ENCODE measurements at regions not wholly inside any gene's neighbourhood (a gene's known extent, or its start where the extent isn't known, plus 50 kb on each side); places are given as distances from the start of the nearest gene placed in this dataset.

DNA sequence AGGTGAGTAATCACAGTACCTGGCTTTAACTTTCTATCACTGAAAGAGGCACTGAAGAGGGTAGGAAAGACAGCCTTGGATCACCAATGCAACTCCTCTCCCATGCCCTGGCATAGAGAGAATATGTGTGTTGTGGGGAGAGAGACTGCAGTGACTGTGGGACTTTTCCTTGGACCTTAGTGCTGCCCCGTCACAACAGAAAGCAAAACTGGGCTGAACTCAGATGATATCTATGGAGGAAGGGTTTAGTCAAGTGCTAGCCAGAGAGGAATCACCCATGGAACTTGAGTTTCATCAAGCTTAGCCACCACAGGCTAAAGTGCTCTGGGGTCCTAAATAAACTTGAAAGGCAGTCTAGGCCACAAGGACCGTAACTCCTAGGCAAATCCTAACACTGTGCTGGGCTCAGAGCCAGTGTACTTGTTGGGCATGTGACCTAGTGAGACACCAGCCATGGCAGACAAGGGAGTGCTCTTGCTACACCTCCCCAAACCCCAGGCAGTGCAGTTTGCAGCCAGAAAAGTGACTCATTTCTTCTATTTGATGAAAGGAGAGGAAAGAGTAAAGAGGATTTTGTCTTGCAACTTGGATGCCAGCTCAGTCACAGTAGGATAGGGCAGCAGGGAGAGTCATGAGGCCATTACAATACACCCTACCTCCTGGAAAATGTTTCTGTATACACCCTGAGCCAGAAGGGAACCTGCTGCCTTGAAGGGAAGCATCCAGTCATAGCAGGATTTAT, 105.8 kb upstream of the SPOPL start:
- peak overlapping the region; percentile 51 for H3K27ac ChIP-seq (ENCODE audit: low read length)
- peak in 2 of 3 donors; percentile 57 to 58 for DNase-seq
- no peaks in the 10 kb centered on the region for H3K27me3 ChIP-seq (ENCODE audit: control insufficient read depth, insufficient read depth)
- H3K4me1 ChIP-seq (ENCODE audit: control insufficient read depth, insufficient read depth, low read length), result no peaks in the 10 kb centered on the region
- ATAC-seq, result peak; percentile 66 to 95
- no peak overlapping the region for H3K4me3 ChIP-seq (ENCODE audit: low read length)
- WGBS, result 81% methylated on average over 2 of the region's 2 CpGs
- no peaks in the 10 kb centered on the region for H3K9me3 ChIP-seq (ENCODE audit: control insufficient read depth, low read length)
- intact Hi-C loops (cut with DNase I), result no loop called here

- no peaks in the 10 kb centered on the region for H3K27me3 ChIP-seq (ENCODE audit: control insufficient read depth, insufficient read depth)
- no peak overlapping the region for H3K4me3 ChIP-seq (ENCODE audit: low read length)
- no peak overlapping the region for H3K27ac ChIP-seq (ENCODE audit: low read length)
- DNase-seq (no peak), ATAC-seq (no peak)
- WGBS, result 95% methylated on average over 3 of the region's 3 CpGs
- no peaks in the 10 kb centered on the region for H3K4me1 ChIP-seq (ENCODE audit: control insufficient read depth, insufficient read depth, low read length)
- H3K9me3 ChIP-seq (ENCODE audit: control insufficient read depth, low read length), result no peaks in the 10 kb centered on the region
- intact Hi-C loops (cut with DNase I), result no loop called here
Measured at GRCh38 chr2:138396843-138397242, 104.7 kb upstream of the SPOPL start.

DNA sequence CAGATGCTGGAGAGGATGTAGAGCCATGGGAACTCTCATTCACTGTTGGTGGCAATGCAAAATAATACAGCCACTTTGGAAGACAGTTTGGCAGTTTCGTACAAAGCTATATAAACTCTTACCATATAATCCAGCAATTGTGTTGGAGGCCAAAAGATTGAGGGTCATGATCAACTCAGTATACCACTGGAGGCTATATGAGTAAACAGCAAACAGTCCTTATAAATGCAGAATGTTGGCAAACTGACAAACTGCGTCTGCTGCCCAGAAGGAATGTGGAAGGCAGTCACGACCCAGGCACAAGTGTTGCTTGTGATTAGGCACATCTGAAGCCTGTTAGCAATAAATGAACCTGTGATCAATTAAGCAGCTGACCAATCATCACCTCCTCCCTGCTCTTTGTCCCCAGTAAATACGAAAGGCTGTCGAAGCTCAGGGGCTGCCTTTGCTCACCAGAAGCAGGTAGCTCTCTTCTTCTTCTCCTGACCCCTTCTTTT, 98.1 kb upstream of the SPOPL start:
- H3K27ac ChIP-seq (ENCODE audit: low read length), result no peak overlapping the region
- H3K9me3 ChIP-seq (ENCODE audit: control insufficient read depth, low read length), result no peaks in the 10 kb centered on the region
- intact Hi-C loops (cut with DNase I), result no loop called here
- WGBS, result 83% methylated on average over 5 of the region's 5 CpGs
- no peak overlapping the region for H3K4me3 ChIP-seq (ENCODE audit: low read length)
- DNase-seq, result no peak
- ATAC-seq, result no peak
- no peaks in the 10 kb centered on the region for H3K4me1 ChIP-seq (ENCODE audit: control insufficient read depth, insufficient read depth, low read length)
- no peaks in the 10 kb centered on the region for H3K27me3 ChIP-seq (ENCODE audit: control insufficient read depth, insufficient read depth)

DNA sequence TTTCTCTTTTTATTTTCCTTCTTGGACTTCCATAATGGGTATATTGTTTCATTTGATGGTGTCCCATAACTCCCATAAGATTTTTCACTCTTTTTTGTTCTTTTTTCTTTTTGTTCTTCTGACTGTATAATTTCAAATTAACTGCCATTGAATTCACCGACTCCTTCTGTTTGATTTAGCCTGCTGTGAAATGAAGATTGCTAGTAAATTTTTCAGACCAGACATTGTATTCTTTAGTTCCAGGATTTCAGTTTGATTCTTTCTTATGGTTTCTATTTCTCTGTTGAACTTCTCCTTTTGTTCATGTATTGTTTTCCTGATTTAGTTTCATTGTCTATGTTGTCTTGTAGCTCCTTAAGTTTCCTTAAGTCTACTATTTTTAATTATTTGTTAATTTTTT, 87.6 kb upstream of the SPOPL start:
- H3K9me3 ChIP-seq (ENCODE audit: control insufficient read depth, low read length), result no peaks in the 10 kb centered on the region
- H3K4me3 ChIP-seq (ENCODE audit: low read length), result no peak overlapping the region
- no peaks in the 10 kb centered on the region for H3K4me1 ChIP-seq (ENCODE audit: control insufficient read depth, insufficient read depth, low read length)
- DNase-seq, result no peak
- no peak for ATAC-seq
- intact Hi-C loops (cut with DNase I), result no loop called here
- 96% methylated on average over 1 of the region's 1 CpG for WGBS
- no peaks in the 10 kb centered on the region for H3K27me3 ChIP-seq (ENCODE audit: control insufficient read depth, insufficient read depth)
- no peak overlapping the region for H3K27ac ChIP-seq (ENCODE audit: low read length)

GRCh38 chr2:138415985-138416384, 85.6 kb upstream of the SPOPL start:
- intact Hi-C loops (cut with DNase I), result no loop called here
- WGBS, result 67% methylated on average over 5 of the region's 5 CpGs
- H3K27me3 ChIP-seq (ENCODE audit: control insufficient read depth, insufficient read depth), result no peaks in the 10 kb centered on the region
- H3K4me3 ChIP-seq (ENCODE audit: low read length), result no peak overlapping the region
- H3K27ac ChIP-seq (ENCODE audit: low read length), result no peak overlapping the region
- no peak for ATAC-seq
- no peaks in the 10 kb centered on the region for H3K9me3 ChIP-seq (ENCODE audit: control insufficient read depth, low read length)
- H3K4me1 ChIP-seq (ENCODE audit: control insufficient read depth, insufficient read depth, low read length), result no peaks in the 10 kb centered on the region
- no peak for DNase-seq

DNA sequence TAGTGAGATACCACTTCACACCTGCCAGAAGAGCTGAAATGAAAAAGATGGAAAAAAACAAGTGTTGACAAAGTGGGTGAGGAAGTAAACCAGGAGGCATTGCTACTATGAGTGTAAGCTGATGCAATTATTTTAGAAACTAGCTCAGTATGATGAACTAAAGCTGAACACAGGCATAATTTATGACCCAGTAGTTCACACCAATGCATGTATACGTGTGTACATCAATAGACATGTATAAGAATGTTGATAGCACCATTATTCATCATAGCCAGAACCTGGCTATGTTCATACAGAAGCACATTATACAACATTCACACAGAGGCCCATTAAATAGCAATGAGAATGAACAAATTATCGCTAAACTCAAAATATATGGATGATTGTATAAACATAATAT, 83.1 kb upstream of the SPOPL start:
- no peak for ATAC-seq

GRCh38 chr2:138421315-138421970, 80.1 kb upstream of the SPOPL start:
- Histone ChIP-seq H3K4me1 (ENCODE audit: control insufficient read depth, insufficient read depth, low read length) (peaks cover 2% of the 10 kb centered on the region), H3K27ac (ENCODE audit: low read length) (no peak overlapping the region), H3K9me3 (ENCODE audit: control insufficient read depth, low read length) (no peaks in the 10 kb centered on the region), H3K27me3 (ENCODE audit: control insufficient read depth, insufficient read depth) (no peaks in the 10 kb centered on the region), H3K4me3 (ENCODE audit: low read length) (no peak overlapping the region)
- DNase-seq, result no peak
- WGBS, result 85% methylated on average over 3 of the region's 3 CpGs
- intact Hi-C loops (cut with DNase I), result no loop called here
- ATAC-seq, result no peak

More for the DNA sequence above, 83.1 kb upstream of the SPOPL start:
- Histone ChIP-seq H3K27me3 (ENCODE audit: control insufficient read depth, insufficient read depth) (no peaks in the 10 kb centered on the region), H3K9me3 (ENCODE audit: control insufficient read depth, low read length) (no peaks in the 10 kb centered on the region), H3K27ac (ENCODE audit: low read length) (no peak overlapping the region), H3K4me1 (ENCODE audit: control insufficient read depth, insufficient read depth, low read length) (peaks cover 2% of the 10 kb centered on the region), H3K4me3 (ENCODE audit: low read length) (no peak overlapping the region)
- 98% methylated on average over 2 of the region's 2 CpGs for WGBS
- DNase-seq, result no peak
- intact Hi-C loops (cut with DNase I), result no loop called here

GRCh38 chr2:138421971-138422335, 79.6 kb upstream of the SPOPL start:
- peaks cover 2% of the 10 kb centered on the region for H3K4me1 ChIP-seq (ENCODE audit: control insufficient read depth, insufficient read depth, low read length)
- peak; percentile 70 to 82 for ATAC-seq
- H3K4me3 ChIP-seq (ENCODE audit: low read length), result no peak overlapping the region
- H3K27ac ChIP-seq (ENCODE audit: low read length), result no peak overlapping the region
- intact Hi-C loops (cut with DNase I), result no loop called here
- no peaks in the 10 kb centered on the region for H3K9me3 ChIP-seq (ENCODE audit: control insufficient read depth, low read length)
- DNase-seq, result no peak
- no peaks in the 10 kb centered on the region for H3K27me3 ChIP-seq (ENCODE audit: control insufficient read depth, insufficient read depth)

GRCh38 chr2:138423198-138423597, 78.4 kb upstream of the SPOPL start:
- Histone ChIP-seq H3K27me3 (ENCODE audit: control insufficient read depth, insufficient read depth) (no peaks in the 10 kb centered on the region), H3K9me3 (ENCODE audit: control insufficient read depth, low read length) (no peaks in the 10 kb centered on the region), H3K4me3 (ENCODE audit: low read length) (no peak overlapping the region), H3K4me1 (ENCODE audit: control insufficient read depth, insufficient read depth, low read length) (peaks cover 2% of the 10 kb centered on the region), H3K27ac (ENCODE audit: low read length) (no peak overlapping the region)
- 91% methylated on average over 2 of the region's 2 CpGs for WGBS
- intact Hi-C loops (cut with DNase I), result no loop called here
- ATAC-seq (no peak), DNase-seq (no peak)

DNA sequence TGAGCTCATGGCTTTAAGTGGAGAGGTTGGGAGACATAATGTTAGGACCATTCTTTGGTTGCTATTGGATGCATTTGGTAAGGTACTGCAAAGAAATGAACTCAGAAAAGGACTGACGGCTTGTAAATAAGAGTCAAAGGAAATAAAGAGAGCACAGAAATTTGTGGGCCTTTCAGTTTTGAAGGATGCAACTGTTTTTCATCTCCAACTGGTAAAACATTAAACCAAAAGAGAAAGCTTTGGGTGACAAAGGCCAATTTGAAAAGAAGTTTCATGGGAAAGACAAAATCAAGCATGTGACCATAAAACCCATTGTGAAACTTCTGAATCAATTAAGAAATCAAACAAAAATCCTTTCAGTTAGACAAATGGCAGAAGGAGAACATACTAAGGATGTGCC, 77.8 kb upstream of the SPOPL start:
- Histone ChIP-seq H3K4me1 (ENCODE audit: control insufficient read depth, insufficient read depth, low read length) (peaks cover 2% of the 10 kb centered on the region), H3K9me3 (ENCODE audit: control insufficient read depth, low read length) (no peaks in the 10 kb centered on the region), H3K27ac (ENCODE audit: low read length) (no peak overlapping the region), H3K4me3 (ENCODE audit: low read length) (no peak overlapping the region), H3K27me3 (ENCODE audit: control insufficient read depth, insufficient read depth) (no peaks in the 10 kb centered on the region)
- intact Hi-C loops (cut with DNase I), result no loop called here
- ATAC-seq (no peak), DNase-seq (no peak)
- 97% methylated on average over 1 of the region's 1 CpG for WGBS

DNA sequence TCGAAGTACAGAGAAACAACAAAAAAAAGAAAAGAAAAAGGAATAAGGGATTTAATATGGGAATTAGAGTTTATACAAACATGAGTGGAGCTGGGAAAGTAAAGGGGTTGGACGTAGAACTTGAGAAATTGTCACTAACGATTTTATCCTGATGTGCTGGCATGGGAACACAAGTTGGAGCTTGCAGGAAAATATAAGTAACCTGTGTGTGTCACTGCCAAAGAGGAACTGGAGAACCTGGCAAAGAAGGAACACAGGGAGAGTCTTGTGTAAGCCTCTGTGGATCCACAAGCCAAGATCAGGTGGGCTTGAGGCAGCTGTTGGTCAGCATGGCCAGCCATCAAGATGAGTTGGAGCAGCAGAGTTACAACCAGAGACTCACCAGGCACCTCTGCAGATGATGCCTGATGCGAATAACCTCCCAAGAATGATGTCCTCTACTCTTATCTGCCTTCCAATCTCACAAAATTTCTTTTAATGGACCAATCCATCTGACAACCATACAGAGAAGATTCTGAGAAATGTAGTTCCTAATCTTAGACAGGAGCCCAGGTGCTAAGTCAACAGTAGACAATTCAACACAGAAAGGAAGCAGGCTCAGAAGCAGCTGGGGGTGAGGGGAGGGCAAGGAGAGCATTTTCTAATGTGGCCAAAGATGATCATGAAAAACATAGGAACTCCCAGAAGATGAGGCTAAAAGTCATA, 77.0 kb upstream of the SPOPL start:
- Histone ChIP-seq H3K27me3 (ENCODE audit: control insufficient read depth, insufficient read depth) (no peaks in the 10 kb centered on the region), H3K4me3 (ENCODE audit: low read length) (no peak overlapping the region), H3K4me1 (ENCODE audit: control insufficient read depth, insufficient read depth, low read length) (peaks cover 2% of the 10 kb centered on the region), H3K27ac (ENCODE audit: low read length) (no peak overlapping the region), H3K9me3 (ENCODE audit: control insufficient read depth, low read length) (no peaks in the 10 kb centered on the region)
- intact Hi-C loops (cut with DNase I), result no loop called here
- WGBS, result 96% methylated on average over 4 of the region's 4 CpGs
- DNase-seq (no peak), ATAC-seq (no peak)

Measured in right cardiac atrium (tissue), 5 donors.